Loucy (cell line): ENCODE measurements at regions not wholly inside any gene's neighbourhood (a gene's known extent, or its start where the extent isn't known, plus 50 kb on each side); places are given as distances from the start of the nearest gene placed in this dataset.

Source experiments
- H2AFZ ChIP-seq: fragments of 200-600 bp; sonication (generic); 2 replicates; pipeline ENCODE4 v1.6.0; 2016; ENCODE audit warnings: antibody characterized with exemption, mild to moderate bottlenecking, low read length, moderate library complexity
- H3F3A ChIP-seq: fragments of 200-600 bp; 2 replicates; pipeline ENCODE4 v1.6.0; 2016; ENCODE audit warnings: antibody characterized with exemption, low read depth, mild to moderate bottlenecking
- H3K27me3 ChIP-seq: fragments of 200-600 bp; sonication (generic); 2 replicates; pipeline ENCODE4 v1.6.1; 2014; ENCODE audit warnings: low read length, mild to moderate bottlenecking; ENCODE audit not compliant: insufficient read depth, poor library complexity, severe bottlenecking
- H3K36me3 ChIP-seq: fragments of 200-600 bp; sonication (generic); 2 replicates; pipeline ENCODE4 v1.6.1; 2016; ENCODE audit warnings: low read length; ENCODE audit not compliant: insufficient read depth
- H3K4me1 ChIP-seq: fragments of 200-600 bp; sonication (generic); 2 replicates; pipeline ENCODE4 v1.5.1; 2014; ENCODE audit warnings: low read length, mild to moderate bottlenecking; ENCODE audit not compliant: insufficient read depth, poor library complexity, severe bottlenecking
- H3K4me2 ChIP-seq: fragments of 200-600 bp; sonication (generic); 2 replicates; pipeline ENCODE4 v1.6.0; 2014; ENCODE audit warnings: antibody characterized with exemption, low read length, low read depth, mild to moderate bottlenecking; ENCODE audit not compliant: poor library complexity, severe bottlenecking
- H3K4me3 ChIP-seq: fragments of 200-600 bp; sonication (generic); 2 replicates; pipeline ENCODE4 v1.5.1; 2014; ENCODE audit warnings: low read length, mild to moderate bottlenecking, mixed read lengths; ENCODE audit not compliant: poor library complexity, severe bottlenecking
- H3K79me2 ChIP-seq: fragments of 200-600 bp; sonication (generic); 2 replicates; pipeline ENCODE4 v1.6.1; 2014; ENCODE audit warnings: low read length; ENCODE audit not compliant: insufficient read depth
- H3K9ac ChIP-seq: fragments of 200-600 bp; sonication (generic); 2 replicates; pipeline ENCODE4 v1.6.0; 2014; ENCODE audit warnings: mild to moderate bottlenecking, low read depth, low read length, moderate library complexity; ENCODE audit not compliant: poor library complexity, severe bottlenecking
- H3K9me2 ChIP-seq: fragments of 200-600 bp; sonication (generic); replicated peaks from 2 replicates; pipeline ENCODE4 v1.6.1; 2016; ENCODE audit warnings: low read depth, low read length, mixed read lengths
- H3K9me3 ChIP-seq: fragments of 200-600 bp; sonication (generic); 2 replicates; pipeline ENCODE4 v1.6.1; 2014; ENCODE audit warnings: mild to moderate bottlenecking, antibody characterized with exemption, low read length, low read depth; ENCODE audit not compliant: insufficient read depth
- H4K20me1 ChIP-seq: fragments of 200-600 bp; sonication (generic); 2 replicates; pipeline ENCODE4 v1.6.0; 2014; ENCODE audit warnings: antibody characterized with exemption, low read length, mild to moderate bottlenecking; ENCODE audit not compliant: insufficient read depth, poor library complexity, severe bottlenecking
- EZH2phosphoT487 ChIP-seq: fragments of 200-600 bp; IDR thresholded peaks from 2 replicates; pipeline ENCODE4 v1.6.1; 2018; ENCODE audit warnings: antibody characterized with exemption, mild to moderate bottlenecking, moderate library complexity, borderline replicate concordance
- TF ChIP-seq, protein P1 (sequence below): fragments of 200-600 bp; sonication (generic); conservative IDR thresholded peaks from 2 replicates; pipeline ENCODE4 v1.5.1; 2014; ENCODE audit warnings: mild to moderate bottlenecking, antibody characterized with exemption, low read length

DNA sequence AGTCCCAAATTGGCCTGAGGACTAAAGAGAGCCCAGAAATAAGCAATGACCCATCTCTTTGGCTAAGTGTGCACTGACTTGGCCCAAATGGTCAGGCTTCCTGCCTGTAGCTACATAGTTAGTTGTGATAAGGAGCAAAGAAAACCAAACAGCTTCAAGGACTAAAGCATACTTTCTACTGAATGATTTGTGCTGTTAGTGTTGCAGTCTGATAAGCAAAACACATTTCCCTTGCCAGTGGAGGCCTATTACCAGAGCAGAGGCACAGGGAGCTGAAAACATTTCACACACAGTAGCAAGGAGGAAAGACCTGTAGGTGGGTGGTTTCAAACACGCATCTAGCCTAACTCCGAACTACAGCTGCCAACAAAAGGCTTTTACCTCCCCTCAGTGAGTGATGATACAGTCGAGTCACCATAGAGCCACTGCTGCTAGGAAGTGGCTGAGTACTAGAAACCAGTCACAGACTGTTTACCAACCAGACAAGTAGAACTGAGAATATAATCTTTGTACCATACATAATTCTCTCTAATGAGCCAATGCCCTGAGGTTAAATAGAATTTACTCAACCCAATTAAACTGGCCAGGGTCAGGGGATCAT lies 222.3 kb upstream of the THBS1 start:
- Histone ChIP-seq H3K9me2 (no peaks in the 10 kb centered on the region), H3K4me2 (no peak overlapping the region), H2AFZ (peak overlapping the region; percentile 7), H3K9ac (no peak overlapping the region), H3F3A (no peaks in the 10 kb centered on the region), H3K9me3 (no peaks in the 10 kb centered on the region), H3K36me3 (no peaks in the 10 kb centered on the region), H4K20me1 (no peaks in the 10 kb centered on the region), H3K4me1 (no peaks in the 10 kb centered on the region), H3K27me3 (no peaks in the 10 kb centered on the region), H3K79me2 (no peaks in the 10 kb centered on the region), H3K4me3 (no peak overlapping the region)
- TF ChIP-seq EZH2phosphoT487 = no peak
- TF ChIP-seq, protein P1, sequence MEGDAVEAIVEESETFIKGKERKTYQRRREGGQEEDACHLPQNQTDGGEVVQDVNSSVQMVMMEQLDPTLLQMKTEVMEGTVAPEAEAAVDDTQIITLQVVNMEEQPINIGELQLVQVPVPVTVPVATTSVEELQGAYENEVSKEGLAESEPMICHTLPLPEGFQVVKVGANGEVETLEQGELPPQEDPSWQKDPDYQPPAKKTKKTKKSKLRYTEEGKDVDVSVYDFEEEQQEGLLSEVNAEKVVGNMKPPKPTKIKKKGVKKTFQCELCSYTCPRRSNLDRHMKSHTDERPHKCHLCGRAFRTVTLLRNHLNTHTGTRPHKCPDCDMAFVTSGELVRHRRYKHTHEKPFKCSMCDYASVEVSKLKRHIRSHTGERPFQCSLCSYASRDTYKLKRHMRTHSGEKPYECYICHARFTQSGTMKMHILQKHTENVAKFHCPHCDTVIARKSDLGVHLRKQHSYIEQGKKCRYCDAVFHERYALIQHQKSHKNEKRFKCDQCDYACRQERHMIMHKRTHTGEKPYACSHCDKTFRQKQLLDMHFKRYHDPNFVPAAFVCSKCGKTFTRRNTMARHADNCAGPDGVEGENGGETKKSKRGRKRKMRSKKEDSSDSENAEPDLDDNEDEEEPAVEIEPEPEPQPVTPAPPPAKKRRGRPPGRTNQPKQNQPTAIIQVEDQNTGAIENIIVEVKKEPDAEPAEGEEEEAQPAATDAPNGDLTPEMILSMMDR = no peak

DNA sequence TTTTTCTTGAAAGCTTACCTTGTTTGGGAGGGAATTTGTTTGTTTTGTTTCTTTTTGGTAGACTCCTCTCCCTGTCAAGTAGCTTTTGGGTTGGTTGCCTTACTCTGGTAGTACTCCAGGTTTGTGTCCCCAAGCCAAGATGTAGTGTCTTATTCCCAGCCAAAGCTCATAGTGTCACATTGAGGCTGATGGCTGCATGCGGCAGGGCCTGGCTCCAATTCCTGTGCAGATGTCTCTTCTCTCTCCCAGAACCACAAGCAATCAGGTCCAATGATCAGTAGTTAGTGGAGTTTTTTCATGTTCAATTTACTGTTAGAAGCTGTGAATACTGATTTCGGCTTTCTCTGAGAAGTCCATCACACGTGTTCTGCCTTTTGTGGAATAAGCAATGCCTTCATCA lies 221.1 kb upstream of the THBS1 start:
- no peaks in the 10 kb centered on the region for H4K20me1 ChIP-seq
- H3K79me2 ChIP-seq = no peaks in the 10 kb centered on the region
- peak overlapping the region; percentile 21; the same call in 1 of the 2 replicates for H2AFZ ChIP-seq
- H3K9me3 ChIP-seq = no peaks in the 10 kb centered on the region
- TF ChIP-seq EZH2phosphoT487 = no peak
- TF ChIP-seq, protein P1 = no peak
- H3K27me3 ChIP-seq = no peaks in the 10 kb centered on the region
- H3K4me2 ChIP-seq = no peak overlapping the region
- no peaks in the 10 kb centered on the region for H3K36me3 ChIP-seq
- H3K9ac ChIP-seq = no peak overlapping the region
- H3K4me3 ChIP-seq = no peak overlapping the region
- H3K4me1 ChIP-seq = no peaks in the 10 kb centered on the region
- no peaks in the 10 kb centered on the region for H3F3A ChIP-seq
- H3K9me2 ChIP-seq = no peaks in the 10 kb centered on the region

DNA sequence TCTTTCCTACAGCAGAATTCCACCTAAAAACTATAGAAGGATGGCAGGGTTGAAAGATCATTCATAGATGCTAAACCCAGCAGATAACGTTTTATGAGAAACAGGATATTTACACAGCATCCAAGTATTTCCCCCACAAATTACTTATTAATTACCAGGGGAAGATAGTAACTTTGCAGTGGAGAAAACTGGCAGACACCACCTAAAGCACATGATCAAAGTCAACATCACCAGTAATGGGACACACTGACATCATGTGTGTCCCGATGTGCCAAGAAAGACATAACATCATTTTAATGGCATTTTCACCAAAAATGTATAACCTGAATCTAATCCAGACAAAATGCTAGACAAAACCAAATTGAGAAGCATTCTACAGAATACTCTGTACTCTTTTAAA lies 220.4 kb upstream of the THBS1 start:
- no peak overlapping the region for H2AFZ ChIP-seq
- H3K79me2 ChIP-seq = no peaks in the 10 kb centered on the region
- no peaks in the 10 kb centered on the region for H3F3A ChIP-seq
- H3K9me3 ChIP-seq = no peaks in the 10 kb centered on the region
- H4K20me1 ChIP-seq = no peaks in the 10 kb centered on the region
- no peaks in the 10 kb centered on the region for H3K4me1 ChIP-seq
- no peaks in the 10 kb centered on the region for H3K9me2 ChIP-seq
- no peak overlapping the region for H3K4me3 ChIP-seq
- no peaks in the 10 kb centered on the region for H3K36me3 ChIP-seq
- TF ChIP-seq EZH2phosphoT487 = no peak
- TF ChIP-seq, protein P1 = no peak
- H3K27me3 ChIP-seq = no peaks in the 10 kb centered on the region
- H3K4me2 ChIP-seq = no peak overlapping the region
- H3K9ac ChIP-seq = no peak overlapping the region
